GM03348 (cell line): ENCODE measurements at regions not wholly inside any gene's neighbourhood (a gene's known extent, or its start where the extent isn't known, plus 50 kb on each side); places are given as distances from the start of the nearest gene placed in this dataset.

Experiments
- DNase-seq: peaks from one replicate; pipeline ENCODE4 v3.0.0; 2012; ENCODE audit warnings: low spot score

DNA sequence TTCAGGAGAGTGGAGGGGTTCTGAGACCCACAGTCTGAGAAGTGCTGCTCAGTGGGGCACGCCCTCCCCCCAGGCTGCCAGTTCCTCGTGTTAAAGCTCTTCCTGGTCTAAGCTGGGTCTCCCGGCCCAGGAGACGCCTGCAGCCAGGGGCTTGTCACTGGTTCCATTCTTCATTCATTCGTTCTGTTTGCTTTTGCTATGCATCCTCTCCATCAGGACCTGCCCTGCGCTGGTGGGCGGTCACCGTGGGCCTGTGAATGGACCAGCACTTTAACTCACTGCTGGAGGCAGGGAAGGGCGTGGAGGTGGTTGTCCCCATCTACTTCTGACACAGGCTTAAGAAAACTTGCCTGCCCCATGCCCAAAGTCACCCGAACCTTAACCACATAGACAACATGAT is 272.8 kb upstream of the HDAC4 start:
- no peak for DNase-seq

GRCh38 chr2:239671916-239672849 is 271.4 kb upstream of the HDAC4 start:
- DNase-seq: no peak

- no peak for DNase-seq
Observed at GRCh38 chr2:239671471-239671870, 270.7 kb upstream of the HDAC4 start.

DNA sequence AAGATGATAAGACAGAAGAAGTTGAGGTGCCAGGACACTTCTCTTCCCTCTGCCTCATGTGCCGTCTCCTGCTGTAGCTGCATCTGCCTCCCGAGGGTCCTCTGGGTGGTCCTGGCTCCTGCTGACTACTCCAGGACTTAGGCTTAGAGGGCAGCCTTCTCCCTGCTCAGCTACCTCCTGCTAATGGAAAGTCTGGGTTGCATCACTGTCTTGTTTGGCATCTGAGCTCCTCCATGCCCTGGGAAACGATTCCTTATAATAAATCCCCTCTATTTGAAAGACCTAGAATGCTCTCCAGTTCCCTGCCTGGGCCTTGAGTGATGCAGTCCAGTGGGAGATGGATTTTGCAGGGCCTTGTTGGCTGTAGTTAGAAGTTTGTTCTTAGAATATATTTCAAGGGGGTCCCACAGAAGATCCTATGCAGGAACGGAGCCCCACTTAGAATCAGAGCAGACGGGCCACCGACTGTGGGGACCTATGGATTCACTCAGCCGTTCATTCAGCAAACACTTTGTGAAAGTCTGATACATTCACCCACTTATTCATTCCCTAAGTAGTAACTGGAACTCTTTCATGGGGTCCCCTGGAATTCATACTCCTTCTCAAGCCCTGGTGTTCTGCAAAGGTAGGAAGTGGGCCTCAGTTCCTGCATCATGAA is 269.8 kb upstream of the HDAC4 start:
- no peak for DNase-seq

DNA sequence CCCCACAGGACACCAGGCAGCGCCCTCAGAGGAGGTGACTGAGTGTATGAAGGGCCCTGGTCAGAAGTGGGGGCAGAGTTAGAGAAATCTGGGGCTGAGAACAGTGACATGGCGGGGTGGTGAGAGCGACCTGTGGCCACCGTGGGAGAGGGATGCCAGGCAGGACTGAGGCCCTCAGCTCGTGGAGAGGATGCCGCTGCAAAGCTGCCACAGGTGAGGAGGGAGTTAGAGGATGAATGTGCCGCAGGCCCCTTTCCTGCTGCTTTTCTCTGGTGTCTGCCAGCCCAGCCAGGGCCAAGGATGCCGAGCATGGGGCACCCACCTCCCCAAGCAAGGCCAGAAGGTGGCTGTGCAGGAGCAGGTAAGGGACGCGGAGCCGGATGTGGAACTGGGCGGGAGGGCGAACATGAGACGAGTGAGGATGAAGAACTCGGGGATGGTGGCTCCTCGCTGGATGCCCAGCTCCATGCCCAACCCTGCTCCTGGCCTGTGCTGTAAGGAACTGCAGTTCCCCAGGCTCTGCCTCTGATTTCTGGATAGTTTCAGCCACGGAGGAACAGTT is 269.2 kb upstream of the HDAC4 start:
- no peak for DNase-seq

- DNase-seq: no peak
Observed at GRCh38 chr2:239669181-239669898, 268.5 kb upstream of the HDAC4 start.

- DNase-seq: no peak
Observed at GRCh38 chr2:239668651-239669050, 267.8 kb upstream of the HDAC4 start.

GRCh38 chr2:239668042-239668441 is 267.2 kb upstream of the HDAC4 start:
- no peak for DNase-seq

- DNase-seq: no peak
Observed at GRCh38 chr2:239667431-239667985, 266.7 kb upstream of the HDAC4 start.

DNA sequence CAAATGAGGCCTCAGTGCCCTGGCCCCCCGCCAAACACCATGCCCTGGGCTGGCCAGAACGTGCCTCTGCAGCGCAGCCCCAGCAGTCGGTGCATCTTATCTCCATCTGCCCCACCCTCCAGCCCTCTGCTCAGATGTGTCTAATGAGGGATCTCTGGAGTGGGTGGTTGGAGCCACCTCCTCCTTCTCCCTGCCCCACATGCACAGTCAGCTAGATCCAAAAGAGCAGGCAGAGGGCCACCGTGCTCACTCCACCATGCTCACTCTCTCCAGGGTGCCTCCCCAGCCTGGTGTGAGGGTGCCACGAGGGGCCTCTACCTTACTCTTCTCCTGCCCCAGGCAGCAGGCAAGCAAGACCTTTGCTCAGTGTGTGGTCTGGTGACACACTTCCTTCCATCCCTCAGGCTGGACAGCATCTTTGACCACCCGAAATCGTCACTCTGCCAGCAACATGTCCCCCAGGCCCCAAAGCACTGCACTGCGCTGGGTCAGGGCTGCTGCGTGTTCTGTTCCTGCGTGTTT is 266.1 kb upstream of the HDAC4 start:
- DNase-seq: no peak

DNA sequence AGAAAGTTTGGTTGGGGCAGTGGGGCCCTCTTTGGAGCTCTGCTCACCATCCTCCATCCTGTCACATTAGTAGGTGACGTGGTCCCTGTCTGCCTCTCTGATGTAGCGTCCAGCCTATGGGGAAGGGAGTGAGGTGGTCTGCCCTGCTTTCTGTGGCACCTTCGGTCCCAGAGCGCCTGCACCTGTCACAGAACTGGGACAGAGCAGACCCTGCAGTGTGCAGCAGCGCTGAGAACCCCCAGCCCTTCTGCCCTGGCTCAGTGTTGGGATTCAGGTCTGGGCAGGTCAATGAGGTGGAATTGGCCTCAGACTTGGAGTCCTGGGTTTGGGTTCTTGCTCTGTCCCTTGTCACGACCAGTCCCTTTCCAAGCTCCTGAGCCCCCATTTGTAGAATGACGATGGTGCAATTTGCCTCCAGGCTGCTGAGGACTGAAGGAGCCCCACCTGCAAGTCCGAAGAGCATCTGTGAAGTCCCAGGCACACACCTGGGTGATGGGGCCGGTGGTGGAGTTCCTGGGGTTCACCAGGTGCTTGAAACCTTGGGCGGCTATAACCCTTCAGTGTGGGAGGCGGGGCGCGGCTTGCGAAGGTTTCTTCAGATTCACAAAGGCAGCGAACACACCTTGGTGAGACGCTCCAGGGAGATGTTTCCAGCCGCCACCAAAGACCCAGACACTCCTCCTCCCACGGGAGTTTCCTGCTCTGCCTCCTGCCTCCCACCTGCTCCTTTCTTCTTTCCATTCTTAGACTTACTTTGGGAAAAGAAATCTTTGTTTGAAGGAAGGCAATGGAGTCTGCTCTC is 265.4 kb upstream of the HDAC4 start:
- DNase-seq: no peak

GRCh38 chr2:239664216-239664810 is 263.5 kb upstream of the HDAC4 start:
- DNase-seq: no peak

DNA sequence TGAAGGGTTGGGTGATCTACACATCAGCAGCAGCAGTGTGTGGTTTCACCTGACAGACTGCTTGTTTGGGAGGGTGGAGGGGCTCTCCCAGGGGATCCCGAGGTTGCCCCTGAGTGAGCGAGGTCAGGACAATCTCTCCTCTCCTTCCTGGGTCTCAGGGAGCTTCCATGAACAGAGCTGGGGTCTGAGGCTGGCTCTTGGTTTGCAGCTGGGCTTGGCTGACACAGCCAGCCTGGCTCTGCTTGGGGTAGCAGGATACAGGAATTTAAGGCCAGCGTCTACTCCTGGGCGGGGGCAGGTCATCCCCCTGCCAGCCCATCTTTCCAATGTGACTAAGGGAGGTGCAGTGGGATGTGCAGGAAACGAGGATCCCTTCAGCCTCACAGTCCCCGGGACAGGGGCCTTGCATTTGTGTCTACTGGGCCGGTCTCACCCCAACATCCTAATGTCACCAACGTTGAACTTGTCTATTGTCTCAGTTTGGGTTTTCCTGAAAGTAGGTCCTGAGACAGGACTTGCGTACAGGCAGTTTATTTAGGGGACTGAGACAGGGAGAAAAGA is 262.6 kb upstream of the HDAC4 start:
- DNase-seq: no peak

DNA sequence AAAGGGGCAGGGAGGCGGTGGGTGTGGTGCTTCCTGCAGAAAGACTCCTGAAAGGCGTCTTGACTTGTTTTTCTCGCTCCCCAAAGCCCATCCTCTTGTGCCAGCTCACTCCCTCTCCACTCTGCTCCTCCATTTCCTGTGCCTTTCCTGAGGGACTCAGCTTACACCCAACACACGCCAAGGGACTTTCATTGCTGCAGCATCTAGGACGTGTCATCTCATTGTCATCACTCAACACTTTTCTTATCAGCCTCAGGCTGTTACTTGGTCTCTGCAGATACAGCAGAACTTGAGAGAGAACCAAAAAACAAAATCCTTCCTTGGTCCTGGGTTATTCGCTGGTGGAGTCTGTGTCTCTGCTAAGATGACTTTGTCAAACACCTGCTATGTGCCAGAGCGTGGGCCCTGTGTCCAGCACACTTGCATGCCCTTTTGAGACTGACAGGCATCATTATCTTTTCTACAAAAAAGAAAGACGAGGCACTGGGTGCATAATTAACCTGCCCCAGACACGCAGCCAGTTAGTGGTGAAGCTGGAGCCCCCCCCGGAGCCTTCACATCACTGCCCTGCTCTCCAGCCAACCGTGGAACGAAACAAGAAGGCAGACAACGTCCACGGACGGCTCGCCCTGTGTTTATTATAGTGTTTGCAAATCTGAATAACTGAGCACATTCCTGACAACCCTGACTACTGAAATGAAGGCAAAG is 261.7 kb upstream of the HDAC4 start:
- DNase-seq: no peak

DNA sequence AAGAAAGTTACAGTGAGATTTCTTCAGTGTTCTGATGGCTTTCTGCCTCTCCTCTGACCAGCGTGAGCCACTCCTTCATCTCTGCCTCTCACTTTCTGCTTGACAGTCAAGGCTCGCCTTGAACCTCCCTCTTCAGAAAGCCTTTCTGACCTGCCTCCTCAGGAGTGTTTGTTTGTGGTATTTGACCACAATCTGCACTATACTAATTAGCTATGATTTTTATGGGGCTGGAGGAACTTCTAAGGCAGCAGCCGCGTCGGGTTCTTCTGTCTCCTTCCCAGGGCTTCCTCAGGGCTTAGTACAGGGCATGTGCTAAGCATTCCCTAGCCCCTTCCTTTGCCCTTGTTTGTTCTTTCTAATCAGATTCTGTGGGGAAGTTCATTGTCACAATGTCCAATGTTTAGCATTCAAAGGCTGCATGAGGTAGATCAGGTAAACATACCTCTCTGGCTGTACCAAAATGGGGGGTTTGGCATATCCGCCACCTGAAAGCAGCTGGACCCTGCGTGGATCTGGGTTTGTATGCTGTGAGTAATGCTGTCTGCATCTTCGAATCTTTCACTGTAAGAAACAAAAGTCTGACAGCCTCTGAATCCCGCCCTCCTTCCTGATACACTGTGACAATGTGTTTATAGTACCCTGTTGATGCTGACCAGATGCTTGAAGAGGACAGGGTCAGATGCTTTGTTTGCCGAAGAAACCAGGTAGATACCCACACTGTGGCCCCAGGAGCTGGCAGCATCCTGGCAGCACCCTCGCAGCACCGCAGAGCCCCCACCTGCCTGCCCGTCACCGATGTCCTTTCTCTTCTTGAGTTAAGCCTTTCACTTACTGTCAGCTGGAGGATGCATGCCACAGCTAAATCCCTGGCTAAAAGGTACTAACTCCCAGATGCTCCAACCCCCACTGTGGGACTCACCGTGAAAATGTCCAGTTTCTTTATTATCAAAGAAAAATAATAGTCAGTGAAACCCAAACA is 260.8 kb upstream of the HDAC4 start:
- no peak for DNase-seq

DNA sequence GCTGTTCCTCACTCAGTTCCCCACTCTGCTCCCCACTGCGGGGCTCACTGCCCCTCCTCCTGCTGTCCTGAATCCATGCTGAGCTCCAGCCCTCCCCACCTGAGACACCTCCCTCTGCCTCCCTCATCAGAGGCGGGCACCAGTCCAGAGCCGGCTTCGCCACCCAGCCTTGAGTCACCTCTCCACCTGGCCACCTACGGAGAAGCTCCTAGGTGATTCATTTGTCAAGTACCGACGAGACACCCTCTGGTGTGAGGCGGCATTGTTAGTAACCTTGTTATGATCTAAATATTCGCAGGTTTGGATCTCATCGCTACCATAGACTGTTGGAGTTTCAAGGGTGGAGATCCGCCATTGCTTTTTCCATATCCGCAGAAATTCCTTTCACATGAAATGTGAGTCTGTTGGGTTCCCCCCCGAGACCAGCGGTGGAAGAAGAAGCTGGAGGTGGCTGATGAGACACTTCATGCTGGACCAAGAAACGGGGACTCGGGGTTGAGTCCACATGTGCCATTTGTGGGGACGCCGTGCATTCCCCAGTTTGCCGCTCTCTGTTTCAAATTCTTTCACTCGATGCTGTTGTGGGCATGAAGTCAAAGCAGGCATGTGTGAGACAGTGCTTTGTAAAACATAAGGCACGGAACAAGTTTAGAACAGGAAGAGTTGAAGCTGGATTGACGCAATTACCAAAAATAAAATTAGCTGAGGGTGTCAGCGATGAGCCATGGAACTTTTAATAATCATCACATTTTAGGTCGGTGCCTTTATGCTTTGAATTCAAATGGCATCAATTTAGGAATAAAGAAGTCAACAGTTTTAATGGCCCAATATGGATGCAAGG is 259.8 kb upstream of the HDAC4 start:
- no peak for DNase-seq

DNA sequence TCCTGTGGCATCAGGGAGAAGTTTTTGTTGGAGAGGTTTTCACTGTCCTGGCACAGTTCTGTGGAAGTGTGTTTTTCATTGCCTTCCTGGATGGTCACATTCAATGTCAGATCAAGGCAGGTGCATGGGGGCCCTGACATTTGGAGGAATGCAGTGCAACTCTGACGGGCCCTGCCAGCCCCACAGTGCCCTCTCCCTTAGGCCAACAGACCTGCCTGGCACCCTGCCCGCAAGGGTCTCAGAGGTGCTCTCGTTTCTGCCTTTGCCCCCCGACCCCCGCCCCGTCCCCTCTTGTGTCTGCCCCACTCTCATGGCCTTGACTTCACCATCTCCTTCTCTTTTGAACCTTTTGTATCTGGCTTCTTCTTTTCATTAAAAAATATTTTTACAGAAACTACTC is 257.2 kb upstream of the HDAC4 start:
- no peak for DNase-seq

DNA sequence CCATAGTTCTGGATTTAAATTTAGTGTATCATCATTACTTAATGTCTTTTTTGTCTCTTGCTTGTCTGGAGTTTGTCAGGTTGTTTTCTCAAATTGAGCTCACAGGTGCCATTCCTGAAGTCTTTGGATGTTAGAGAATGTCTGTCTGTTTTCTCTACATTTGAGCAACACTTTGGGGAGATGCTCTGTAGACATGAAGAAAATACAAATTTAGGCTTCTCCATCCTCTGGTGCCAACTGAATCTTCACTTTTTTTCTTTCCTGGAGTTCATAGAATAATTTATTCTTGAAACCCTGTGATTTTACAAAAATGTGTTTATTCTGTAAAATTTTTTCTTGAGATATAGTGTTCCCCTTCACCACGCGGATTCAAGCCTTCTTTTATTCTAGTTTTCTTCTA is 256.4 kb upstream of the HDAC4 start:
- no peak for DNase-seq
